ENCODE measurements at regions not wholly inside any gene's neighbourhood (a gene's known extent, or its start where the extent isn't known, plus 50 kb on each side); places are given as distances from the start of the nearest gene placed in this dataset. TPM values are rescaled to one million over a fixed set of nuclear protein-coding genes. Genes with fewer than 3 reads are reported as not detected.

DNA sequence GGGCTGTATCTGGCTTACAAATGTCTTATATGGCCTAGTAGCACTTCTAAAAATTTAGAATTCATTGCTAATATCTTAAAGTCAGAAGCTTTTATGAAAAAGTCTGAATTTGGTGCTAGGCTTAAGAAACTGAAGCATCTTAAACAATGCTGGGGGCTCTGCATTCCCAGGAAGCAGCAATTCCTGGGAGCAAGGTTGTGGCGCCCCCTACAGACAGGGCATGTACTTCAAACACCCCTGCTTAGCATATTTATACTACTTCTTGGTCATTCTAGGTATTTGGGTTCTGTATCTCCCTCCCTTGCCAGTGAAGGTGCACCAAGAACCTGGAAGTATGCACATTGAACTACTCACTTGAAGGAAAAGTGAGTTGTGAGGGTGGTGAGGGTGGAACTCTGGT is 64.6 kb upstream of the GRIA1 start:
- no peak for FAIRE-seq
- DNase-seq (ENCODE audit: low spot score in 2 of 2): no peak

DNA sequence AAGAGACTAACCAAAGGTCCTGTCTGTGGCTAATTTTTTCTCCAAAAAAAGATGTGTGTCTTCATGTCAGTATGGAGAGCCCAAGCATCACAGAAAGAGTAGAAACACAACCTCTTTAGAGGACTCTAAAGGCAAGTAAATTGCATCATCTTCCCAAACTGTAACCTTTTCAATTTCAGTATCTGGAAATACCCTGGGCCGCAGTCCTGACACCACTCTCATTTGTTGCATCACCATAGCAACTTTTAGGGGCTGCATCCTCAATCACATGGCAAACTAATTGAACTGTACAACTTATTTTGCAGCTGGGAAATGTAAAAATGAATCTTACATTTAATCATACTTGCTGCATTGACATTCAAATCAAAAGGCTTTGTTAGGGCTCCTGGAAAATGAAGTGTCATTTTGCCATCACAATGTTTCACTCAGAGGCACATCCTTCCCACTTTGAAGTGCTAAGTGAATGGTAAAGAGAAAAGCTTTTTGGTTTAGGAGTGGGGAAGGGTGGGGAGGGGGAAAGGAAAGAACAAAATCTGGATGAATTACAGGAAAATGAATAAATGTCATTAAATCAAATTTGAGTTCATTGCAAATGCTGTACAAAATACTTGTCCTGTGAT is 60.6 kb upstream of the GRIA1 start:
- no peak for FAIRE-seq
- DNase-seq (ENCODE audit: low spot score in 2 of 2): no peak

DNA sequence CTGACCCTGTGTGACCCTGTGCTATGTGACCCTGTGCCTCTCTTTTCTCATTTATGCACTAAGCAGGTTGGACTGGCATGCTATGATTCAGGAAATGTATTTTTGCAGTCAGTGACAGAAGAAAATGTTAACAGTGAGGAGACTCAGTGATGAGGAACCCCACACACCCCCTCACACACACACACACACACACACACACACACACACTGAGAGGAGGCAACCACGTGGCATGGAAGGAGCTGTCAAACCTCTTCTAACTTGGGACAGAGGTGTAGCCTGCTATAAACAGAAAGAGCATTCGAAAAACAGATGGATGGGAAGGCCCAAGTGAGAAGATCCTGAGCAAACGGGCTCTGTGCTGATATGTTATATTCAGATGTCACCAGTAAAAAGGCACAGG is 57.9 kb upstream of the GRIA1 start:
- FAIRE-seq (no peak), DNase-seq (ENCODE audit: low spot score in 2 of 2) (no peak)

DNA sequence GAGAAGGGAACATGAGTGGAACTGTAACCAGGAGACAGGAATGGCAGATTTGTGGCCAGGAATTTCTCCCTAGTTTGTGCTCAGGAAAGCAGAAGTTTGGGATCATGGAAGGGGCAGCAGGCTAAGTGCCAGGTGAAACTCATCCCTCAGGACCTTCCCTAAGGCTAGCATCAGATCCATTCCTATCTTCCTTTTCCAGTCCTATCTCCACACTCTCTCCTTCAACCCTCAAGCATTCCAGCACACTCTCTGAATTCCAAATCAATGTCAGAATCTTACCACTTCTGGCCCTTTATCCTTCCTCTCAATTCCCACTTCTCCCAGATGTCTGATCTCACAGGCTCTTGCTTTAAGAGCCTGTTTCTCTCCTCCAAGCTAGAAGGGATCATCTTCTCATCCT is 53.2 kb upstream of the GRIA1 start:
- DNase-seq (ENCODE audit: low spot score in 2 of 2): no peak
- FAIRE-seq: no peak

DNA sequence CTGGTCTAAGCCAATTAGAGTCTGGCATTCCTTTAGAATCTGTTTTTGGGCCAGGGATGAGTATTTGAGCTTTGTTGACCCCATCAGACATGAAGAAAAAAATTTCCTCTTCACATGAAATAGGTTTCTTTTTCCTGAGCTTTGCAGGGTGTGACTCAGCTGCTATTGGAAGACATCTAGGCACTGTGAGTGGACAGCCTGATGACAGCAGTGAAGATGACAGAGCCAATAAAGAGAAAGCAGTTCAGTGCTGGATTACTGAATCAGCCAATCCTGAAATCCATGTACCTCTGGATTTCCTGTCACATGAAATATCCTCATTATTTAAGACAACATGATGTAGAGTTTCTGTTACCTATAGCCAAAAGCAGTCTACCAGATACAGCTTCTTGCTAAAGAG is 51.3 kb upstream of the GRIA1 start:
- FAIRE-seq (no peak), DNase-seq (ENCODE audit: low spot score in 2 of 2) (no peak)

Small RNA genes lying in the stretch of these regions (small RNA-seq; reads per million reads assigned to genes)
- not detected for gene AC008571.1
